HFF-Myc (cell line): ENCODE measurements at regions not wholly inside any gene's neighbourhood (a gene's known extent, or its start where the extent isn't known, plus 50 kb on each side); places are given as distances from the start of the nearest gene placed in this dataset.

Experiments
- DNase-seq: peaks from one replicate; pipeline ENCODE4 v3.0.0-alpha.2; 2011; ENCODE audit warnings: low read depth; ENCODE audit errors: extremely low read depth
- H3K4me3 ChIP-seq: replicated peaks from 2 replicates; pipeline ENCODE4 v1.5.1; 2011; ENCODE audit warnings: low read depth, mild to moderate bottlenecking, control low read depth, low read length
- TF ChIP-seq, protein P1 (sequence below): IDR thresholded peaks from 2 replicates; pipeline ENCODE4 v1.5.1; 2012; ENCODE audit warnings: mild to moderate bottlenecking, low read depth, low read length, control low read depth; ENCODE audit errors: missing control alignments

DNA sequence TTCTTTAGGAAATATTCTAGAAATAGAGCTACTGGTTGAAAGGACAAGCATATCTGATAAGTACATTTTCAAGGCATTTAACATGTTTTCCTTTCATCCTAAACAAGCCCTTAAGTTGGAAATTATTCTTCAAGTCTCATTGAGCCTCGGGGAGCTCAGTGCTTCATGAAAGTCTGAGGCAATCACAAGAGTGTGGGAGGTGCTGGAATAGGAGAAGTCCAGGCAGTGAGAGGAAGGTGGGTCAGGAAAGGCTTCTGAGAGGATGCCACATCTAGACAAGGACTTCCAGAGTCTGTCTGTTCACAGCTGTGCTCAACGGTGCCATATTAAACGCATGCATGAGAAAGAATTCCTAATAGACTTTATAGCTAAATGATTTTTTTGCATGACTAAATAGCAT is 69.8 kb downstream of the CD83 start:
- no peak for DNase-seq
- TF ChIP-seq, protein P1, sequence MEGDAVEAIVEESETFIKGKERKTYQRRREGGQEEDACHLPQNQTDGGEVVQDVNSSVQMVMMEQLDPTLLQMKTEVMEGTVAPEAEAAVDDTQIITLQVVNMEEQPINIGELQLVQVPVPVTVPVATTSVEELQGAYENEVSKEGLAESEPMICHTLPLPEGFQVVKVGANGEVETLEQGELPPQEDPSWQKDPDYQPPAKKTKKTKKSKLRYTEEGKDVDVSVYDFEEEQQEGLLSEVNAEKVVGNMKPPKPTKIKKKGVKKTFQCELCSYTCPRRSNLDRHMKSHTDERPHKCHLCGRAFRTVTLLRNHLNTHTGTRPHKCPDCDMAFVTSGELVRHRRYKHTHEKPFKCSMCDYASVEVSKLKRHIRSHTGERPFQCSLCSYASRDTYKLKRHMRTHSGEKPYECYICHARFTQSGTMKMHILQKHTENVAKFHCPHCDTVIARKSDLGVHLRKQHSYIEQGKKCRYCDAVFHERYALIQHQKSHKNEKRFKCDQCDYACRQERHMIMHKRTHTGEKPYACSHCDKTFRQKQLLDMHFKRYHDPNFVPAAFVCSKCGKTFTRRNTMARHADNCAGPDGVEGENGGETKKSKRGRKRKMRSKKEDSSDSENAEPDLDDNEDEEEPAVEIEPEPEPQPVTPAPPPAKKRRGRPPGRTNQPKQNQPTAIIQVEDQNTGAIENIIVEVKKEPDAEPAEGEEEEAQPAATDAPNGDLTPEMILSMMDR = no peak
- no peak overlapping the region for H3K4me3 ChIP-seq

DNA sequence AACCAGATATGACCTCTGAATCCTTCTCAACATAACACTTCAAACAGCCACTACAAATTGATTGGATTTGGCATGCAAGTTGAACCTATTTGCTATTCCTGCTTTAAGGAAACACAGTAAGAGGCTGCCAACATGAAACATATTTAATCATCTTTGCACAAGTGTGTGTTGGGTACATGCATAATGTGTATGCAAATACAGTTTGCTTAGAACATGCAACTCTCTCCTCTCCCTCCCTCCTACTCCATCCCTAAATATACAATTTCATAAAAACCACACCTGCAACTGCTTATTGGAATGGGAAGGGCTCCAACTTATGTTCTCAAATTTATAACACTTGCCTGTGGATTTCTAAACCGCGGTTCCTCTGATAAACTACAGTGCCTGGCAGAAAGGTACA is 71.5 kb downstream of the CD83 start:
- no peak overlapping the region for H3K4me3 ChIP-seq
- DNase-seq = no peak
- TF ChIP-seq, protein P1 = no peak

DNA sequence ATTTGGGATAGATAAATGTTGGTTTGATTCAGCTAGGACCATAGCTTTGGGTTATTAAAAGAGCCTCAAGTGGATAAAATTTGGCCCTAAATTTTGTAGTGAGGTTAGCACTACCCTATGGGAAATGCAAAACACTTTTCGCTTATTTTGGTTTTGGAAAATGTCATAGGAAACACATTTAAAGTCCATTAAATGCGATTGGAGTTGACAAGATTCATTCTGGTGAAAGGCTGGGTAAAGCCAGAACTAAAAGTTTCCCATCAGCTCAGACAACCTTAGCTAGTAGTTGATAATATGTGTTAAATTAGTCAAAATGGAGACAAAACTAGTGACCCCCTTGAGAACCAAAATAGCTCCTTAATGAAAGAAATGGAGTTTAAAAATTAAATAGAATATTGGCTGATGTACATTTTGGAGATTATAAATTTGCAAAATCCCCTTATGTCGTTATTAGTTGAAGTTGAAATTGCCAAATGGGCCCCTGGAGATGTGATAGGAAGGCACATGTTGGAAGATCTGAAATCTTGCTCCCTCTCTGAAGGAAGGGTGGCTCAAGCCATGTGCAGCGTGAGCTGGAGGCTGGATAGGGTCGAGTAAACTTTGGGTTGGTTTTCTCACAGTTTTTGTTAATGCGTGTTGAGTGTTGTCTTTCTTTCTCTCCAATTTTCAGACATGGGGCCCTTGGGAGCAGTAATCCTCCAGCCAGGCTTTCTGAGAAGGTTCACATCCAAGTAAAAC is 72.8 kb downstream of the CD83 start:
- no peak for DNase-seq
- TF ChIP-seq, protein P1 = no peak
- H3K4me3 ChIP-seq = no peak overlapping the region

DNA sequence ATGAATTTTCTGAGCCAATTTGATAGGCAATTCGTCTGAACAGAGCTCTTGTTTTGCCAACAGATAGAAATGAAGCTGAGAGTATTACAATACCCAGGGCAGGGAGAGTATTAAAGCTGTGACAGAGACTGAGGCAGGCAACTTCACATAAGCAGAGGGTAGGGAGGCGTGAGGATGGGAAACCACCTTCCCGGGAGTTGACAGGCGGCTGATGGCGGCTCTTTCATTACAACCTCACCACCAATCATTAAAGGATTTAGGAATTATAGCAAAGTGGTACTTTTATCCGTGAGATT is 73.3 kb downstream of the CD83 start:
- no peak overlapping the region for H3K4me3 ChIP-seq
- TF ChIP-seq, protein P1 = no peak
- DNase-seq = no peak

DNA sequence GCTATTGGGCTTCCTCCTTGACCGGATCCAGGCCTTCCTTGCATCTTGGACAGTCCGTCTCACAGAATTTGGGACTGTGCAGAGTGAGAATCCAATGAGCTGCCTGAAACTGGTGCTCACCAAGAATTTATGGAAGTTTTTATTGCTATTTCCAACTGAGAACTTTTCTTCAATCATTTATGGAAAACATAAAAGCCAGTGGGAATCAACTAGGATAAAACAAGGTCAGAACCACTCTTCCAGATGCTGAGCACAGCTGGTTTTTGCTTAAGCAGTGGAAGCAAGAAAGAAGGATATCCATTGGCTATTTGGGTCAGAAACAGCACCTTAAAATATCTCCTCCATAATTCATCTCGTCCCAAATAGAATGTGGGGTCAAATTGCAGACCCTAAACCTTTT is 74.2 kb downstream of the CD83 start:
- TF ChIP-seq, protein P1 = no peak
- H3K4me3 ChIP-seq = no peak overlapping the region
- DNase-seq = no peak

DNA sequence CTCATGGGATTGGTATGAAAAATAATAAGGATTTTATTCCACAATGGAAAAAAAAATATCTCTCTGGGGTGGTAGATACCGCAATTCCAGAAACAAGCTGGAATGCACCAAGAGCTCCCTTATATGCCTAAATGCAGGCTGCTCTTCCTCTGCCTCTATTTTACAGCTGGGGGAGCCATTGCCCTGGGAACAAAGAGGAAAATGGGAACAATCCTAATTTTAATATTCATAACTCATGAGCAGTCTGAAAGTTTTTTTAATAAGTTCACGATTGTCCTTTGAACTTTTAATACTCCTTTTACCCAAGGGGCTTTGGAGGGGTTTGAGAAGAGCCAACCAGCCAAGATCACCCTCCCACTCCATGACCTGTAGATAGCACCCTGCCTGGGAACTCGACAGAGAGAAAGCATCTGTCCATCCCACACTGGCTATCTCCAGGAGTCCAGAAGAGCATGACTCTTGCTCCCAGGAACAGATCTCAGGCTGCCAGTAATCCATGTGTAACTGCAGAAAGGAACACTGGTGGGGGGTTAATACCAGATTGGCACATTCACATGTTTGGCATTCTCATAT is 74.7 kb downstream of the CD83 start:
- no peak for DNase-seq
- H3K4me3 ChIP-seq = no peak overlapping the region
- TF ChIP-seq, protein P1 = no peak

DNA sequence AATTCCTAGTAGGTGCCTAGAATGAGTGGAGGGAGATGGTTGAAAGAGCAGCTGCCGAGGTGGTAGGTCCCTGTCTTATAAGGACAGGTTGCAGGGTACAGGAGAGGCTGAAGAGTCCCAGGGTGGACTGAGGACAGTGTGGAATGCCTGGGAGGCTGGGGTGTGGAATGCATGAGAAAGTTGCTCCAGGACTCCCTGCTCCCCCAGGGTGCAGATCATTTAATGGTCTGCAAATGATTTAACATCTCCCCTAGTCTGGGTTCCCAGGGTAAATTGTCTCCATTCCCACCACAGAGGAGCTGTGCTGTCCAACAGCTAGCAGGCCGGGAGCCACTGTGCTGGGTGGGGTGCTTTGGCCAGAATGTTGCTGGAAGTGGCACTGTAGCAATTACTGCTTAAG is 76.0 kb downstream of the CD83 start:
- TF ChIP-seq, protein P1 = no peak
- no peak overlapping the region for H3K4me3 ChIP-seq

More for the DNA sequence above, 76.0 kb downstream of the CD83 start:
- DNase-seq = no peak
